Fibroblast of skin of left quadriceps (primary cell): ENCODE measurements at regions not wholly inside any gene's neighbourhood (a gene's known extent, or its start where the extent isn't known, plus 50 kb on each side); places are given as distances from the start of the nearest gene placed in this dataset.
"Not testable (repeated sequence)": the region's sequence is repeated elsewhere in the genome, so short reads cannot be mapped to it uniquely, and the experiment has no call there.

ENCODE experiments used
- DNase-seq, 2 experiments: peaks; one replicate each; pipeline ENCODE4 v3.0.0-alpha.2; 2013; ENCODE audit warnings: low read depth in 2 of 2

- no peak for DNase-seq
Observed at GRCh38 chr3:110391640-110392395, 679.8 kb upstream of the NECTIN3 start.

DNA sequence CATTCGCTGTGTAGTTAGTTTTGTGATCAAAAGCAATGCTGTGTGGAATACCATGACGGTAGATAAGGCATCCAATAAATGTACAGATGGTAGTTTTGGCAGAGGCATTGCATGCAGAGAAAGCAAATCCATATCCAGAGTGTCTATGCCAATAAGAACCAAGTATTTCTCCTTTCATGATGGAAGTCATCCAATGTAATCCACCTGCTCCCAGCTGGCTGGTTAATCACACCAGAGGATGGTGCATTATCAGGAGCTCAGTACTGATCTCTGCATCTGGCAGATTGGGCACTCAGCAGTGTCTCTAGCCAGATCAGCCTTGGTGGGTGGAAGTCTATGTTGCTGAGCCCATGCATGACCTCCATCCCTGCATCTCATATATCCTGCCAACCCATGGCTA is 677.7 kb upstream of the NECTIN3 start:
- no peak for DNase-seq

GRCh38 chr3:110397115-110397514 is 674.5 kb upstream of the NECTIN3 start:
- DNase-seq, result no peak

DNA sequence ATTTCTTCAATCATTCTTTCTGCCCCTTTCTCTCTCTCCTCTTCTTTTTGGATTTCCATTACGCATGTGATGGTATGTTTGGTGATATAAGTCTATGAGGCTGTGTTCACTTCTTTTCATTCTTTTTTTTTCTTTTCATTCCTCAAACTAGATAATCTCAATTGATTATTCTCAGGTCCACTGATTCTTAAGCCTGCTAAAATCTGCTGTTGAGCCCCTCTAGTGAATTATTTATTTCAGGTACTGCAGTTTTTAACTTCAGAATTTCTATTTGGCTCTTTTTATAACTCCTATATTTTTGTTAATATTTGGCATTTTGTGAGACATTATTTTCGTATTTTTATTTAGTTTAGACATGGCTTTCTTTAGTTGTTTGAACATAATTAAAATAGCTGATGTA is 671.3 kb upstream of the NECTIN3 start:
- no peak for DNase-seq

DNA sequence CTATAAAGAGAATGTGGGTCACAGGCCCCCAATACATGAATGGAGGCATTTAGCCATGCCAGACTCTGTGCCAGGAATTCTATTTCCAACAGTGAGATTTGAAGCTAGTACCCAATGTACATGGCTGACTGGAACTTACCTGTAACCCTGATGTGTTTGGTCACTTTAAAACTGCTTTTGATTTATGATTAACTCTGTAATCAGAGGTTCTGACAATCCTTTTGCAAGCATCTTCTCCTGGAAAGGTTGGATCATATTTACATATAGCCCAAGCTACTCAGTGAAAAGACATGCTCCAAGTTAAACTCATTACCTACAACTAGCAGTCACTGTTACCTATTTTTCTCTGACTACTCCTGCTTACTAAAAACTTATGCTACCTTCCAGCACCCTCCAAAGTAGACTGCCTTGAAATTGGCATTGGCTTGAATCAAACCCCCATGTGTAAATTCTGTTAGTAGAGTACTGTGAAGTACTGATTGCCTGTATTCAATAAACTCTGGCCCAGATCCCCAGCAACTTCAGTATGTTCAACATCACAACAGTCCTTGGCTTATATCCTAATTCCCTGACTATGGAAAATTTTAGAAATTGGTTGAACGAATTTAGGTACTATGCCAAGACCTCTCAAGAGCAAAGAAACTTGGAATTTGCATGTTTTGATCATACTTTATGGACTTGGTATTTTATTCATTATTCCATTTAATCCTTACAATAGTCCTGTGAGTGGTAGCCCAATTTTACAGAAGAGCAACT is 665.6 kb upstream of the NECTIN3 start:
- no peak for DNase-seq

DNA sequence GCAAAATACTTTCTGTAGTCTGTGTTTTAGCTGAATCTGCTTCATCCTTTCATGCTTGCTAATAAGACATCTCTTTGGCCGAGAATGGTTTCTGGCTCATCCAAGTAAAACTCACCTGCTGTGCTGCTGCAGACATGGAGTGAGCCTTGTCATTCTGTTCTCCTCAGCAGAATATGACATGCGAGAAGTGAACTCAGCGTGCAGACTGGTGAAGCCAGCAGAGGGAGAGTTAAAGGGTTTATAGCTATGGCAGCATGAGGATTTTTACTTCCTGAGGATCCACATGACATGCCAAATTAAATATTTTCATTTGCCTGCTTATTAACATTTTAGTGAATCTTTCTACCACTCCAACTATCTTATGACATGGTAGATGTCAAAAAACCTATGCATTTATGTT is 658.4 kb upstream of the NECTIN3 start:
- DNase-seq, result no peak

- DNase-seq, result peak; percentile 66 to 70
Observed at GRCh38 chr3:110413807-110414748, 657.5 kb upstream of the NECTIN3 start.

GRCh38 chr3:110414855-110415254 is 656.8 kb upstream of the NECTIN3 start:
- DNase-seq, result peak; percentile 40 to 41

DNA sequence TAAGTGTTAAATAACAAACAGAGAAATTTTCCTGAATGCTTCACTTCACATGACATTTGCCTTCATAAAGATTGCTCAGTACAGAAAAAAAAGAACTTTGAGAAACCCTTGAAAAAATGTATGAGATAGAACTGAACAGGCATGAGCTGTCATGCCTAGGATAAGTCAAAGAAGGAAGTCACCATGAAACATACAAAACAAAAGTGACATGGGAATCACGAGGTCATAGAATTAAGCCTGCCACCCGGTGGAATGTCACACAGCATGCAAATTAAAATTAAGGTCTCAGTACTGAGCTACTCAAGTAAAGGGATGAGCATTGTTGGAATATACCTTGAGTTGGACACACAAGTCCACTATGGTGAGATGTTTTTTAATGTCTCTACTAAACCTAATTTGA is 652.5 kb upstream of the NECTIN3 start:
- no peak for DNase-seq

- peak; percentile 16 to 33 for DNase-seq
Observed at GRCh38 chr3:110419601-110420000, 652.0 kb upstream of the NECTIN3 start.

- peak; percentile 85 for DNase-seq
Observed at GRCh38 chr3:110420158-110420641, 651.4 kb upstream of the NECTIN3 start.

GRCh38 chr3:110423276-110423675 is 648.3 kb upstream of the NECTIN3 start:
- no peak for DNase-seq

- DNase-seq, result peak; percentile 15 to 24
Observed at GRCh38 chr3:110430146-110430545, 641.5 kb upstream of the NECTIN3 start.

DNA sequence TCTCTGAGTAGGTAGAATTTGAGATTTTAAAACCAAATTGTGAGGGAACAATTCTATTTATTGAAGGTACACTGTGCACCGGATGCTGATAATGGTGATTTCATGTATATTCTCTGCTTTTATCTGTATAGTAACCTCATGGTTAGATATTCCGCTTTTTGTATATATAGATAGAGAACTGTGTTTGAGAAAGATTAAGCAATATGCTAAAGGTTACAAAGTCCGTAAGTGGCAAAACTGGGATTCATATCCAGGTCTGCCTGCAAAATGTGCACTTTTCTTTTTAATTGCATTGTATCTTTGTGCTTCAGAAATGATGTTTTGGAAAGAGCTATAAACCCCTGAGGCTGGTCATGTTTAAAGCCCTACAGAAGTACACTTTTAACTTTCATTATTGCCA is 635.4 kb upstream of the NECTIN3 start:
- no peak for DNase-seq

DNA sequence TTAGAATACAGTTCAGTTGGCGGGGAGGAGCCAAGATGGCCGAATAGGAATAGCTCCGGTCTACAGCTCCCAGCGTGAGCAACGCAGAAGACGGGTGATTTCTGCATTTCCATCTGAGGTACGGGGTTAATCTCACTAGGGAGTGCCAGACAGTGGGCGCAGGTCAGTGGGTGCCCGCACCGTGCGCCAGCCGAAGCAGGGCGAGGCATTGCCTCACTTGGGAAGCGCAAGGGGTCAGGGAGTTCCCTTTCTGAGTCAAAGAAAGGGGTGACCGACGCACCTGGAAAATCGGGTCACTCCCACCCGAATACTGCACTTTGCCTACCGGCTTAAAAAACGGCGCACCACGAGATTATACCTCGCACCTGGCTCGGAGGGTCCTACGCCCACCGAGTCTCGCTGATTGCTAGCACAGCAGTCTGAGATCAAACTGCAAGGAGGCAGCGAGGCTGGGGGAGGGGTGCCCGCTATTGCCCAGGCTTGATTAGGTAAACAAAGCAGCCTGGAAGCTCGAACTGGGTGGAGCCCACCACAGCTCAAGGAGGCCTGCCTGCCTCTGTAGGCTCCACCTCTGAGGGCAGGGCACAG is 631.5 kb upstream of the NECTIN3 start:
- not testable (repeated sequence) for DNase-seq

- DNase-seq, result no peak
Observed at GRCh38 chr3:110454066-110454465, 617.5 kb upstream of the NECTIN3 start.

GRCh38 chr3:110456001-110456400 is 615.6 kb upstream of the NECTIN3 start:
- no peak for DNase-seq

DNA sequence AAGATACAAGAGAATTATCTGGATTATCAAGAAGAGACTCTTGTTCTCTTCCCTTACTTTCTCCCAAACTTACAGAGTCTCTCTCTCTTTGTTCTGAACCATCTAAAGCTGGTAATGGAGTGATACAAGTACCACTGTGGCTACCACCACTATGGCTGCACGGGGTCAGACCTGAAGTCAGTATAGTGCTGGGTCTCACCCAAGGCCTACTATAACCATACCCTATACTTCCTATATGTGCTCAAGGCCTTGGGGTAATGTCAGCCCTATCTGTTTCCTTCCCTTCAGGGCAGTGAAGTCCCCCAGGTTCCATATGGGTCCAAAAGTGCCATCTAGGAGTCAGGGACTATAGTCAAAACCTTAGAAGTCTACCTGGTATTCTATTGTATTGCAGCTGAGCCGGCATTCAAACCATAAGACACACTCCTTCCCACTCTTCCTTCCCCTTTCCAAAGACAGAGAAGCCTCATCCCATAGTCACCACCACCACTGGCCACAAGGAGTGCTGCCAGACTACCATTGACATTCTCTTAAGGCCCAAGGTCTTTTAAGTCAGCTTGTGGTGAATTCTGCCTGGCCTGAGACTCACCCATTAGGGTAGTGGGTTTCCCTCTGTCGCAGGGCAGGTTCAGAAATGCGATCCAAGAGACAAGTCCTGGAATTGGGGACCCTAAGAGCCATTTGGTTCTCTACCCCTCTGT is 615.0 kb upstream of the NECTIN3 start:
- no peak for DNase-seq

GRCh38 chr3:110457508-110457907 is 614.1 kb upstream of the NECTIN3 start:
- no peak for DNase-seq

GRCh38 chr3:110459021-110459420 is 612.6 kb upstream of the NECTIN3 start:
- no peak for DNase-seq

DNA sequence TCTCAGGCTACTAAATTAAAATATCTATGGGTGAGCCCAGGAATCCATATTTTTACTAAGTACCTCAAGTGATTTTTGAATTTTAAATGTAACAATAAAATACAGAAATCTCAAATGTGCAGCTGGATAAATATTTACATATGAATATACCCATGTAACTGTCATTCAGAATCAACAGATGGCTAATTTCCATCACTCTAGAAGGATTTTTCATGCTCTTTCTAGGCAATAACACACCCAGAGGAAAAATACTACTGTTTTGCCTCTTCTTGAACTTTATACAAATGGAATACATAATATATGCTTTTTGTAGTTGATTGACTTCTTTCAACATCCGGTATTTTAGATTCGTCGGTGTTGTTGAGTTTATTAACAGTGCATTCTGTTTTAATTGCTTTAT is 601.3 kb upstream of the NECTIN3 start:
- no peak for DNase-seq
